ENCODE measurements at regions not wholly inside any gene's neighbourhood (a gene's known extent, or its start where the extent isn't known, plus 50 kb on each side); places are given as distances from the start of the nearest gene placed in this dataset.
A peak's percentile ranks its signal among the peaks of the same experiment; 100 is the strongest.

DNA sequence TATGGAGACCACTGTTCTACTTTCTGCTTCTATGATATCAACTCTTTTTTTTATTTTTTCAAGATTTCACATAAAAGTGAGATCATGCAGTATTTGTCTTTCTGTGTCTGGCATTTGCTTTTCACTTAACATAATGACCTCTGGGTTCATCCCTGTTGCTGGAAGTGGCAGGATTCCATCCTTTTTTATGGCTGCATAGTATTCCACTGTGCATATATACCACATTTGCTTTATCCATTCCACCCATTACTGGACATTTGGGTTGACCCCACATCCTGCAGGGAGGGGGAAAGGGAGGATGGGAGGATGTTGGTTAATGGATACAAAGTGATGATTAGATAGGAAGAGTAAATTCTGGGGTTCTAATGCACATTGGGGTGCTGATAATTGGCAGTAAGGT is 80.3 kb upstream of the NPTX2 start:
- H3K4me3 ChIP-seq (ENCODE audit: low read depth, low read length), result no peak overlapping the region
- TF ChIP-seq, protein P1, sequence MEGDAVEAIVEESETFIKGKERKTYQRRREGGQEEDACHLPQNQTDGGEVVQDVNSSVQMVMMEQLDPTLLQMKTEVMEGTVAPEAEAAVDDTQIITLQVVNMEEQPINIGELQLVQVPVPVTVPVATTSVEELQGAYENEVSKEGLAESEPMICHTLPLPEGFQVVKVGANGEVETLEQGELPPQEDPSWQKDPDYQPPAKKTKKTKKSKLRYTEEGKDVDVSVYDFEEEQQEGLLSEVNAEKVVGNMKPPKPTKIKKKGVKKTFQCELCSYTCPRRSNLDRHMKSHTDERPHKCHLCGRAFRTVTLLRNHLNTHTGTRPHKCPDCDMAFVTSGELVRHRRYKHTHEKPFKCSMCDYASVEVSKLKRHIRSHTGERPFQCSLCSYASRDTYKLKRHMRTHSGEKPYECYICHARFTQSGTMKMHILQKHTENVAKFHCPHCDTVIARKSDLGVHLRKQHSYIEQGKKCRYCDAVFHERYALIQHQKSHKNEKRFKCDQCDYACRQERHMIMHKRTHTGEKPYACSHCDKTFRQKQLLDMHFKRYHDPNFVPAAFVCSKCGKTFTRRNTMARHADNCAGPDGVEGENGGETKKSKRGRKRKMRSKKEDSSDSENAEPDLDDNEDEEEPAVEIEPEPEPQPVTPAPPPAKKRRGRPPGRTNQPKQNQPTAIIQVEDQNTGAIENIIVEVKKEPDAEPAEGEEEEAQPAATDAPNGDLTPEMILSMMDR (IDR thresholded peaks at IDR 0.05; ENCODE audit: low read depth, low read length, missing control alignments), result no peak
- no peak for DNase-seq (ENCODE audit: low read depth)

DNA sequence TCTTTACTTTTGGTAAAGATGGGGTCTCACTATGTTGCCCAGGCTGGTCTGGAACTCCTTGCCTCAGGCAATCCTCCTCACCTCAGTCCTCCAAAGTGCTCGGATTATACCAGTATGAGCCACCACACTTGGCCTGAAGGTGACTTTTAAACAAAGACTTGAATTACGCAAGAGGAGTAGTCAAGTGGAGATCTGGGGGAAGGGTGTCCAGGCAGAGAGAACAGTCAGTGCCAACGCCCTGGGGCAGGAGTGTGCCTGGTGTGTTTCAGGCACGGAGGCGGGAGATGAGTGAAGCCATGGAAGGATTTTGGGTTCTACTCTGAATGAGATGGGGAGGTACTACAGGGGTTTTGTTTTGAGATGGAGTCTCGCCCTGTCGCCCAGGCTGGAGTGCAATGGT is 82.6 kb upstream of the NPTX2 start:
- TF ChIP-seq, protein P1 (IDR thresholded peaks at IDR 0.05; ENCODE audit: low read depth, low read length, missing control alignments), result no peak
- no peak overlapping the region for H3K4me3 ChIP-seq (ENCODE audit: low read depth, low read length)
- no peak for DNase-seq (ENCODE audit: low read depth)

DNA sequence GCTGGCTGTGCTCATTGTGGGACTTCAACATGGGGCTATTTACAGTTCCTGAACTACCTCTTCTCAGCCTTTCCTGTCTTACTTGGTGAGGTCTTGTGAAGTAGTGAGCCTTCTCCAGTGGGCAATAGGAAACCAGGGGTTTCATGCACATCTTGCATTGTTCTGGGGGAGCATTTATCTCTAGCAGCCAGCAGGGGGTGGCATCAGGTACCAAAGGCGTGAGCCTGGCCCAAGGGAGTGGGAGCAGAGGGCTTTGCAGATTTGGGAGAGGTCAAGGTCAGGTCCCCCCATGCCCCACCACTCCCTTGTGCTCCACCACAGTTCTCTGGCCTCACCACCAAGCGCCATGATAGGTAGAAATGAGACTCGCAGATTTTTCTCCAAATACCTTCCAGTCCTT is 85.4 kb upstream of the NPTX2 start:
- TF ChIP-seq, protein P1 (IDR thresholded peaks at IDR 0.05; ENCODE audit: low read depth, low read length, missing control alignments), result peak; percentile 44
- DNase-seq (ENCODE audit: low read depth), result no peak
- no peak overlapping the region for H3K4me3 ChIP-seq (ENCODE audit: low read depth, low read length)

DNA sequence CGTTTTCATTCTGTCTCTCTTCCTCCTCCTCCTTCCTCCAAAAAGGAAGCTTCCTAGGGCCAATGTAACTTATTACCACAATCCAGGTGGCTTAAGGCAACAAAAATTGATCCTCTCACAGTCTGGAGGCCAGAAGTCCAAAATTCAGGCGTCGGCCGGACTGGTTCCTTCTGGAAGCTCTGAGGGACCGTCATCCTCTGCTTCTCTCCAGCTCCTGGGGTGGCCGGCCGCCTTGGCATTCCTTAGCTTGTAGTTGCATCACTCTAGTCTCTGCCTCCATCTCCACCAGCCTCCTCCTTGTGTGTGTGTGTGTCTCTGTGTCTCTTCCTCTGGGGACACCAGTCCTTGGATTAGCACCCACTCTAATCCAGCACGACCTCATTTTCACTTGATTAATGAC is 89.0 kb upstream of the NPTX2 start:
- H3K4me3 ChIP-seq (ENCODE audit: low read depth, low read length), result no peak overlapping the region
- TF ChIP-seq, protein P1 (IDR thresholded peaks at IDR 0.05; ENCODE audit: low read depth, low read length, missing control alignments), result no peak
- no peak for DNase-seq (ENCODE audit: low read depth)

DNA sequence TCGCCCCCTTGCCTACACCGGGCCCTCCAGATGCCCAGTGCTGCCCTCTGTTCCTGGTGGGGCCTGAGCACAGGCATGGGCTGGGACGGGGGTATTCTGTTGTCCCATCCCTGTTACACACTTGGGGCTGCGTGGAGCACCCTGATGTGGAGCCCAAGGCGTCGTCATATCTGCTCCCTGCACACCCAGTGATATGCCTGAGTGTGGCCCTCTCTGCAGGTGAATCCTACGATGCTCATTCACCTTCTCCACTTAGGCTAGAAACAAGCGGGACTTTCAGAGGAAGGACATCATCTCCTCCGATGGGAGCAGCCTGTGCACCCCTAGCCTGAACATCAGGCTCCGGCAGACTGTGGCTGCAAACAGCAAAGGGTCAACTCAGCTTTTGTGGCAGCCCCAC is 91.0 kb upstream of the NPTX2 start:
- H3K4me3 ChIP-seq (ENCODE audit: low read depth, low read length), result no peak overlapping the region
- TF ChIP-seq, protein P1 (IDR thresholded peaks at IDR 0.05; ENCODE audit: low read depth, low read length, missing control alignments), result no peak
- no peak for DNase-seq (ENCODE audit: low read depth)

DNA sequence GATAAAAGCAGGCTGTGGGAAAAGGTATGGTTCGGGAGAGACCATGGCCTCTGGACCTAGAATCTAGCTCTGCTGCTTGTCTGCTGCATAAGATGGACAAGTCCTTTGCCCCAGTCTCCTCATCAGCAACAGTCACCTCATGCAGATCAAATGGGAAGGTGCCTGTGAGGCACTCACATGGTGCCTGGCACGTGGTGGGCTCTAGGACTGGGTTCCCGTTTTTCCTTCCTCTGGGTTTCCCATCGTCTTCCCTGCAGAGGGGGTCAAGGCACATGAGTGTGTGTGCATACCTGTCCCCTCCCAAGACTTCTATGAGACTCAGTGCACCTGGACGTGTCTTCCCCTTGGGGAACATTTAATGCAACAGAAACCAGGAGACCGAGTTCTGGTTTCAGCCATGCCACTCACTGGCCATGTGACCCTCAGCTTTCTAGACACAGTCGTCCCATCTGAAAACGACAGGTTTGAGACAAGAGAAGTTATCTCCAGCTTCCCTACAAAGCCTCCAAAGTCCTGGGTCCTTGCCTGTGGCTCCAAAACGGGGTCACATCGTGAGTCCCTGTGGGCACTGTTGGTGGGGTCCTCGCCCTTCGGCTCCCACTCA is 95.9 kb upstream of the NPTX2 start:
- no peak for DNase-seq (ENCODE audit: low read depth)
- H3K4me3 ChIP-seq (ENCODE audit: low read depth, low read length), result no peak overlapping the region
- TF ChIP-seq, protein P1 (IDR thresholded peaks at IDR 0.05; ENCODE audit: low read depth, low read length, missing control alignments), result no peak

DNA sequence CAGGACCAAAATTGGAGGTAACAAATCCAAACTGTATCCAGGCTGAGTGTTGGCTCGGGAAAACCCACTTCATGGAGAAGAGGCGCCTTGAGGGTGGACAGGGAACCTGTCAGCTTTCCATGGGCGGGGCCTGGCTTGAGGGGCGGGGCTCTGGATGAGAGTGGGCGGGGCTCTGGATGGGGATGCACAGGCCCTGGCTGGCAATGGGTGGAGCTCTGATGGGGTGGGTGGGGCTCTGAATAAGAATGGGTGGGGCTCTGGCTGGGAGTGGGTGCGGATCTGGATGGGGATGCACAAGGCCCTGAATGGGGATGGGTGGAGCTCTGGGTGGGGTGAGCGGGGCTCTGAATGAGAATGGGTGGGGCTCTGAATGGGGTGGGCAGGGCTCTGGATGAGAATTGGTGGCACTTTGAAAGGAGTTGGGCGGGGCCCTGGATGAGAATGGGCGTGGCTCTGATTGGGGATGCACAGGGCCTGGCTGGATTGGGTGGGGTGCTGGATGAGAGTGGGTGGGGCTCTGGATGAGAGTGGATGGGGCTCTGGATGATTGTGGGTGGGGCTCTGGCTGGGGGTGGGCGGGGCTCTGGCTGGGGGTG is 96.6 kb upstream of the NPTX2 start:
- TF ChIP-seq, protein P1 (IDR thresholded peaks at IDR 0.05; ENCODE audit: low read depth, low read length, missing control alignments), result no peak
- H3K4me3 ChIP-seq (ENCODE audit: low read depth, low read length), result no peak overlapping the region
- no peak for DNase-seq (ENCODE audit: low read depth)
